HG02642 (cell line): ENCODE measurements at regions not wholly inside any gene's neighbourhood (a gene's known extent, or its start where the extent isn't known, plus 50 kb on each side); places are given as distances from the start of the nearest gene placed in this dataset.
"Not testable (repeated sequence)": the region's sequence is repeated elsewhere in the genome, so short reads cannot be mapped to it uniquely, and the experiment has no call there.

ENCODE experiments used
- ATAC-seq: cut with Tn5 transposase; IDR thresholded peaks from one replicate; pipeline ENCODE4 v1.9.1; 2021; ENCODE audit warnings: mild to moderate bottlenecking; ENCODE audit not compliant: unreplicated experiment, poor library complexity

DNA sequence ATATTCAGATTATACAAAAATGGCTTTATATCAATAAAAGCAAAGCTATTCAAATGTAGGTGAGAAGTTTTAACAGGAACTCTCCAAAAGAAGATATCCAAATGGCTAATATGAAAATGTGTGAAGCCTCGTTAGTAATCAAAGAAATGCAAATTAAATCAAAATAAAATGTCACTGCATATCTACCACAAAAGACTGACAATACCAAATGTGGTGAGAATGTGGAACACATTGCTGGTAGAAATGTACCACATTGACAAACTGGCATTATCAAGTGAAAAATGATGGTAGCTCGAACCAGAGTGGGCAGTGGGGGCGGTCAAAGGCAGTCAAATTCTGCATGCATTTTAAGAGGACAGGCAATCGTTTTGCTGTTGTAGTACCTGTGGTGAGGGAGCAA is 1012.7 kb downstream of the TDRD15 start:
- ATAC-seq, result no peak

DNA sequence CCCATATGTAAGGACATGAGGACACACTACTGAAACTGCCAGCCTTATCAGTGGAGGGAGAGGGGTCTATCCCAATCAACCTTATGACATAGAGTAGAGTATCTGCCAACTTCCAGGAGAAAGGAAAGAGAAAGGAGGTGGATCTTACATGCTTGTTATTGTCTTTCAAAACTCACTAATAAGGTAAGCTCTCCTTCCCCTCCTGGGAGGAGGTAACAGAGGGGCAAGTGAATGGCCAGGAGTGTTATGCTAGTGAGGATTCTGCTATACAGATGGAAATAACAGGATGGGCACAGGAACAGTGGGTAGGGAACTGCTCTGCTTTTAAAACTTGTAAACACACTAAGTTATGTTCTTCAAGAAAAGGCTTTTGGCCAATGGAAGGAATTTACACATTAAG is 1020.1 kb downstream of the TDRD15 start:
- ATAC-seq, result no peak

DNA sequence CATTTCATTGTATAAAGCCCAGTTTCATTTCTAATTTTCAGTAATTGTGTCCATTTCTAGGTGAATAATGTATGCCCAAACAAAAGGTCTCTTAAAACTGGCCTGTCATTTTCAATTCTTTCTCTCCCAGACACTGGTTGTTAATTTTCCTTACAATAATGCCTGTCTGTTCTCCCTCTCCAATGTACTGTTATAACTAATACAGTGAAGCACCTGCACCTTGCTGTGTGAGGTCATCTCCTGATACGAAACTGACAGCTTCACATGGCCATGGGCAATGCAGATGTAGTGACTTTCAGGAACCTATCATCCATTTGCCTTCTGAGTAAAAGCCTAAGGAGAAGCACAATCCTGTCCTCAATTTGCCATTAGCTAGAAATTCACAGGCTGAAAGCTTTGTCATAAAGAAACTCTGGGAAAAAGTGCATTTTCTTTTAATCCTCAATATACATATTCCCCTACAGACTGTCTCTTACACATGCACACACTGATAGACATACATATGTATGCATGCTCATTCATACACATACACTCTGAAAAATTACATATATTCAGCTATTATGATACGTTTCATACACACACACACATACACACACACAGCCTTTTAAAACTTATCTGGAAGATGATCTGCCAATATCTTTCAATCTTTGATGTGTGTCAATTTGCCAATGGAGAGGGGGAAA is 1030.3 kb downstream of the TDRD15 start:
- ATAC-seq, result no peak

DNA sequence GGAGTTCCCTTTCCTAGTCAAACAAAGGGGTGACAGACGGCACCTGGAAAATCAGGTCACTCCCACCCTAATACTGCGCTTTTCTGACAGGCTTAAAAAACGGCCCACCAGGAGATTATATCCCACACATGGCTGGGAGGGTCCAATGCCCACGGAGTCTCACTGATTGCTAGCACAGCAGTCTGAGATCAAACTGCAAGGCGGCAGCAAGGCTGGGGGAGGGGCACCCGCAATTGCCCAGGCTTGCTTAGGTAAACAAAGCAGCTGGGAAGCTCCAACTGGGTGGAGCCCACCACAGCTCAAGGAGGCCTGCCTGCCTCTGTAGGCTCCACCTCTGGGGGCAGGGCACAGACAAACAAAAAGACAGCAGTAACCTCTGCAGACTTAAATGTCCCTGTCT is 1032.9 kb downstream of the TDRD15 start:
- not testable (repeated sequence) for ATAC-seq

DNA sequence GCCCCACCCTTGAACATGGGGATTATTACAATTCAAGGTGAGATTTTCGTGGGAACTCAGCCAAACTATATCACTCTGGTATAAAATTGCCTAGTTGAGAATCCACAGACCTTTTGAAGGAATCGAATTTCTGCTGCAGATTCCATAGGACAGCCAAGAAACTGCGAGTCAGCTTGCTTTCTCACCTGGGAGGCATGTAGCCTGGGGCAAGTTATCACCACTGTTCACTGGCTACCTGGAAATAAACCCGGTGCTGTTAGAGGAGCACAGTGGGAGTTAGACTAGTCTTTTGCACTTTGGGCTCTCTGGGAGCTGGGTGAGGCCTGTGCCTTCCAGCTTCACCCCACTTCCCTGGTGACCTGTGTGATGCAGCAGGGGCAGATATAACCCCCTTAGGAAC is 1043.5 kb downstream of the TDRD15 start:
- no peak for ATAC-seq

DNA sequence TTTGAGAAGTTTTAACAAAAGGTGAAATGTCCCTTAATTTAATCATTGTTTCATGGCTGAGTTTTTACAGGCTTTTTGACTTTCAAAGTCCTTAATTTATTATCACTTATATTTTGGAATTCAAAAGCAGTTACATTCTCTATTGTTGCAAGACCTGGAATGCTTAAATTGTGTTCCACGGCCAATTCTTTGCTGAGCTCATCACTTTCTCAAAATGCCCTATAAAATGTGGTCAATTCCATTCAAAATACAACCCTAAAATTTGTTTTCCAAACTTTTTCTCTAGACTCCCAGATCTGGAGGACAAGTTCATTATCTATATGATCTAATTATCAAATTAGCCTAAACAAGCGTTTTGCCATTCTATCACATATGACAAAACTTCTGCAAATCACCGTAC is 1051.2 kb downstream of the TDRD15 start:
- no peak for ATAC-seq

DNA sequence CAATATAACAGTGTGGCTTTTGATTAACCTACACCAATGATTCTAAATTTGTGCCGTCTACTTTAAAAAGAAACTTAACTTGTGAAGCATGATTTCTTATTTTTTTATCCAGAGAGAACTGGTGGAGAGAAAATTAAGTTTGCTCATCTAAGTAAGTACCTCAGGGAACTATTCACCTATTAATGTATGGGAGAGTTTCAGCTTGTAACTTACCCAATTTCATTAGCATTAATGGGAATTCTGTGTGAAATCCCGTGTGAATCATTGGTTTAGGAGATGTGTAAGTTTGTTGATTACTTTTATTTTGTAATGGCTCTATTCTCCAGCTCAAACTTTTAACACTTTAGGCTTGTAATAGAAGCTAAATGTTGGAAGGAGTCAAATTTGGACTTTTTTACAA is 1061.5 kb downstream of the TDRD15 start:
- no peak for ATAC-seq

DNA sequence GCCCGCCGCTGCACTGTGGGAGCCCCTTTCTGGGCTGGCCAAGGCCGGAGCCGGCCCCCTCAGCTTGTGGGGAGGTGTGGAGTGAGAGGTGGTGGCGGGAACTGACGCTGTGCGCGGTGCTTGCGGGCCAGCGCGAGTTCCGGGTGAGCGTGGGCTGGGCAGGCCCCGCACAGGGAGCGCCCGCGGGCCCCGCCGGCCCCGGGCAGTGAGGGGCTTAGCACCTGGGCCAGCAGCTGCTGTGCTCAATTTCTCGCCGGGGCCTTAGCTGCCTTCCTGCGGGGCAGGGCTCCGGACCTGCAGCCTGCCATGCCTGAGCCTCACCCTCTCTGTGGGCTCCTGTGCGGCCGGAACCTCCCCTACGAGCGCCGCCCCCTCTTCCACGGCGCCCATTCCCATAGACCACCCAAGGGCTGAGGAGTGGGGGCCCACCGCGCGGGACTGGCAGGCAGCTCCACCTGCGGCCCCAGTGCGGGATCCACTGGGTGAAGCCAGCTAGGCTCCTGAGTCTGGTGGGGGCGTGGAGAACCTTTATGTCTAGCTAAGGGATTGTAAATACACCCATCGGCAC is 1062.6 kb downstream of the TDRD15 start:
- ATAC-seq, result not testable (repeated sequence)

DNA sequence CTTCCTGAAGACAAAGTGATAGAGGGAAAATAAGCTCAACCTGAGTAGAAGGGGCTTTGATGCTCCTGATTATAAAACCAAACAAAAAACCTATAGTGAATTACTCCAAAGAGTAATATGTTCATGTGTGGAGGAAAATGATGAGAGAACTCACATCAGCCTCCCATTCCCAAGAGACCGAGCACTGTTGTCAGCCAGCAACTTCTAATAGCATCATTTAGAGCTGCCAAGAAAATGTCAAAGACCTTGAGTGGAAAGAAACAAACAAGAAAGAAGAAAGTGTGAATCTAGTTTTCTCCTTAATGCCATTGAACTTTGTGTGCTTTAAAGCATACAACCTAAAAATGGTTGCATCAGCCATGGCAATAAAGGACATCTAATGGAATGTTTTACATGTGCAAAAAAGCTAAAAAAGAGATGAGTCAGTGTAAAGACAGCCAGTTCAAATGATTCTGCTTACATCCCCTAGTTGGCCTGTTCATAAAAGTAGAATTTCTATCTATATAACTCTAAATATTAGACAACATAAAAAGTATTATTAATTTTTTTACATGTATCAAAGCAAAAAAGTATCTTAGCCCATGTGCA is 1066.2 kb downstream of the TDRD15 start:
- ATAC-seq, result no peak

DNA sequence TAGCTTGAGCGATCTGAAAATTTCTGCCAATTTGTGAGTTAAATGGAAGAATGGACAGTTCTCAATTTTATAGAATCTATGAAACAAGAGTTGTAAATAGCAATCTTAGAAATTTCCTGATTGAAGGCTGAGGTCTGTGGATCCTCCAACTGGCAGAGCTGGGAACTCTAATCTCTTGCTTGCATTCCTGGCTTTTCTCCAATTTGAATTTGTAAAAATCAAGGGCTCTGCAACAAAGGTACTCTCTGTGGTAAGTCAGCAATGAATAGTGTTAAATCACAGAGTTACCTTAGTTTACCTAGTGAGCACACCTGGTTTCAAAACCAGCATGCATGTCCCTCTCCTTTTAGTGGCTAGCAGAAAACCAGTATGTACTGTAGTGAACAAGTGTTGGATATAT is 1070.5 kb downstream of the TDRD15 start:
- no peak for ATAC-seq

DNA sequence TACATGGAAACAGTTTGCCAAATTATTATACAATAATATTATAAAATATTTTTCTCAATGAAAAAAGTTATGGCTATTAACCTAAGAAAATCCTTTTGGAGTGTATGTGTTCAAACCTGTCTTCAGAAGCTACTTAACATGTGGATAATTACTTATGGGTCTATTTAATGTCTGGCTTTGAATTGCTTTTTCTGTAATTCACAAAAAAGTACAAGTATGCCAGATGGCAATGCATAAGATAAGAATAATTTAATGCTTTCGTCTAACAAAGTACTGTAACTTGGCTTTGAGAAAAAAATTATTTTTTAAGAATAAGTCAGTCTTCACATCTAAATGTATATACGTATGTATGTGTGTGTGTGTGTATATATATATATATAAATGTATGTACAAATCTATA is 1073.0 kb downstream of the TDRD15 start:
- no peak for ATAC-seq

DNA sequence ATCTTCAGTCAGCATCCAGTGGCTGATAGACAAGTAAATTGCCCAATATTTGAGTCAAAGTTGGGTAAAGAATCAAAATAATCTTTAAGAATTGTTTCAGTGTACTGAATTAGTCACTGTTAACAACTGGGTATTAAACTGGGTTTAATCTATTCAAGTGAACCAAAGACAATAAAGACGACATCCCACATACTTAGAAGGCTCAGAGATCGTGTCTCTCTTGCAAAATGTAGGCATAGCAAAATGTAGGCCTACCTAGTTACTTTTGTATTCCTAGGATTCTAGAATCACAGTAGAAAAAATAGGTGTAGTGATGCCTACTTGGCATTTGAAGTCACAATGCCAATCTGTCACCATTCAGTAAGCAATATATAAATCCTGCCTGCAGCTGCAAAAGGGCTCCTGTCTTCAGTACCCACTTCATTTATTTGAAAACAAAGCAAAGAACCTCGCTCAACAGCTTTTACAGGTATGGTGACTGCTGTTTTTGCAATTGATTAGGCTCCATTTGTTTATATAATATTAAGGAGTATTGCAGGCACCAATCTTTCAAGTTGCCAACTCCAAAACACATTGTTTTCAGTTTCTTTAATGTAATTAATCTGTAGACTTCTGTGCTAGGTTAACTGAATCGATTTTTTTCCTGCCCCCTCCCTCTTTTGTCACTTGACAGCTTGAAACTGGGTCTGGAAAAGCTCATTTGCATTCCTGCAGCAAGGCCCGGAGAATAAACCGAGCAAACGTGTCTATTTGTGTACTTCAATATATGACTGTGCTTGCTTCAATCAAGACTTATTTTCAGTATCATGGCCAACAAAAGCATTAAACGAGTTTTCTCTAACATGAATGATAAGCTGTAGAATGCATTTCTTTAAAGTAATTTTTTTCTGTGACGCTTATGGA is 1074.9 kb downstream of the TDRD15 start:
- ATAC-seq, result no peak

DNA sequence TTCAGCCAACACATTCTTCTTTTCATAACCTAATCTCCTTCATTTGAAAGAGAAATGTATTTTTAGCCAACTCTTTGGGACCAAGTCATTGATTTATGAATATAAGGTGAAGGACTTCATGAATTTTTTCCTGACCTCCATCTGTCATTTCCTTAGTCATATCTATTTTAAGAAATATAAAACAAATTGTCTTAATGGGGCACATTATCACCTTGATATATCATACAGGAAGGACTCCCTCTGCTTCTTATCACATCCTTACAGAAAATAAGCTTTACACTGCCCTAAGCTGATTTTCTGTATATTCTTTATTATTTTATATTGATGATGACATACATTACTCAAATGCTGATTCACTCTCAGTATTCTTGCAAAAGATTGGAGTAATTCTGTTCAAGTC is 1076.2 kb downstream of the TDRD15 start:
- no peak for ATAC-seq

DNA sequence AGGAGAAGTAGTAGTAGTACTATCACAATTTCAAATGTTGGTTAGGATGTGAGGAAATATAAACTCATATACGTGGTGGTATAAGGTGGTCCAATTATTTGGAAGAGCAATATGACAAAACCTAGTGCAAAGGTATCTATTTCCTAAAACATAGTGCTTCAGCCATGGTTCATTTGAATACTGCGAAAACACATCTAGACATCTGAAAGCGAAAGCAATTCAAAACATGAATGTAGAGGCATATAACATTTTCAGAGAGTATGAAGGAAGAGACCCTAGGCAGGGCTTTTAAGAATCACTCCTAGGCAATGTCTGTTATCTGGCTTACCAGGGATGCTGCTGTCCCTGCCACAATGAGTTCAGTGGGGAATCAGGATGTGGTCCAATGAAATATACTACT is 1085.8 kb downstream of the TDRD15 start:
- ATAC-seq, result no peak

DNA sequence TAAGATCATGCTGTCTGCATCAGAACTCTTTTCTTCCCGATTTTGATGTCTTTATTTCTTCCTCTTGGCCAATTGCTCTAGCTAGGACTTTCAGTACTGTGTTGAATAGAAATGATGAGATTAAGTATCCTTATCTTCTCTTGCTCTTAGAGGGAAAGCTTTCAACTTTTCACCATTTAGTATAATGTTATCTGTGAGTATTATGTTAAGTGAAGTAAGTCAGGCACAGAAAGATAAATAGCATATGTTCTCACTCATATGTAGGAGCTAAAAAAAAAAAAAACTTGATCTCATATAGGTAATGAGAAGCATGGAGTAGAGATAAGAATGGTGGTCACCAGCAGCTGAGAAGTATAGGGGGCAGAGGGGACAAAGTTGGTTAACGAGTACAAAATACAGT is 1089.5 kb downstream of the TDRD15 start:
- ATAC-seq, result no peak

DNA sequence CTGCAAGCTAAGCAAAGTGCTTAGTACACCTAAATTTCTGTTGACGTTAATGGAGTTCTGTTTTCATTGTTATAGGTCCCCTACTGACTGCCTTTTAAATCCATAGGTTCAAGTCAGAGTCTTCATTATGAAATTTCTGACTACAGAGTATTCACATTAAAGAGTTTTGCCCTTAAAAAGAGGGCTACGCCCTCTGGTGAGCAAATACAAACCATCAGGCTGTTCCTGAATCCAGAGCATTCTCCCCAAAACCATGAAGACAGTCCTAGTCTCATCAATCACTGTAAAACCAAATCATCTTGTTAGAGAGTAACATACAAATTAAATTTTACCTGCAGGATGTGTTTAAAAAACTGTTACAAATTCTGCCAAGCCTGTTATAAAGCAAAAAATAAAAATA is 1091.7 kb downstream of the TDRD15 start:
- no peak for ATAC-seq

DNA sequence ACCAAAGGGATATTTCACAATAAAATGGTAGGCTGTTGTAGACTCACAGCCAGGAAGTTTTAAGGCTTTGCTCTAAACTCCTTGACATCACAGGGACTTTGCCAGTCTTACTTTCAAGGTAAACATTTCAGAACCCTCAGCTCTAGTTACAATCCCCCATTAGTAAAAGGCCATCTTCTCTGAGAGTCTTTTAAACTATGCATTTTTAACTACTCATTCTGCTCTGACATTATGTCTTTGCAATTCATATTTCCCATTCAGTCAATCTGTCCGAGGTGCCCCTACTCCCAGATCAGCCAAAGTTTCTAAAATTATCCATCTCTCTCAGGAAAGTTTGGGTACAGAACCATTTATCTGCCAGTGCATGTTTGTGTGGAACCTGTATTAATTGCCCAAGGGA is 1094.1 kb downstream of the TDRD15 start:
- no peak for ATAC-seq

DNA sequence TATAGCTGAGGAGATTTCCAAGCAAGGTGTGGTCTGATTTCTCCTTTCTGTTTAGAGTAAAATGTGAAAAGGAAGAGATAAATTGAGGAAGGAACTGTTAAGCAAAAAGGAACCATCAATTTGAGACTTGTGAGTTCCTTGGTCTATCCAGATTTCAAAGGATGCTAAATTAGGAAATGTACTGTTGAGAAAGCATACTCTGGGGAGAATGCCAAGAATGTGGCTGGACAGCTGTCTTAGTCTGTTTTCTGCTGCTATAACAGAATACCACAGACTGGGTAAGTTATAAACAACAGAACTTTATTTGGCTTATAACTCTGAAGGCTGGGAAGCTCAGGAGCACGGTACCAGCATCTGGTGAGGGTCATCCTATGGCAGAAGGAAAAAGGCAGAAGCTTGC is 1097.2 kb downstream of the TDRD15 start:
- no peak for ATAC-seq

DNA sequence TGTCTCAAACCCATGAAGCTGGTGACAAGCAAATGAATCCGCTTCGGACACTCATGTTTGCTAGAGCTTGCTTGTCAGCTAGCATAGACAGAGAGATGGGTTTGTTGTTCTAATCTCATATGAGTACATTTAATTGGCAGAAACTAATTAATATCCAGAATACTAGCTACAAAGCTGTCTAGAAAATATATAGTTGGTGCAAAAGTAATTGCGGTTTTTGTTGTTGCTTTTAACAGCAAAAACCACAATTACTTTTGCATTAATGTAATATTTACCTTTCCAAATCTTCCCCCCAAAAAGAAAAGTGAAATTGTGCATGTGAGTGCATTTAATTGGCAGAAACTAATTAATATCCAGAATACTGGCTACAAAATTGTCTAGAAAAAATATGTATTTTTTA is 1115.2 kb downstream of the TDRD15 start:
- no peak for ATAC-seq

DNA sequence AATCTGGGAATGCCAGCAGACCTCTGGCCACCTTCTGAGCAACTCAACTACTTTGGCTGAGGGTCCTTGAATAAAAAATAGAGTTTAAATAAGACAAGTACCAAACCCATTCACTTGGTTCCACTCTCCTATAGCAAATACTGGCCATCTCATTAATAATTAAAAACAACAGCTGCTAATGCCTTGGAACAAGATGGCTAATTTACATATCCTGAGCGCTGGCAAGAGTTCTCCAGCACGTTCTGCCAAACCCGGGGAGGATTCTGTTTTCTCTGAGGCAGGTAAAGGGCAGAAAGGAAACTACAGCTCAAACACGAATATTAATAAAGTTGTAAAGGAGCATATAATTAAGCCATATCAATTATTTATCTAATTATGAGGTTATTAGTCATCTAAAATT is 1123.7 kb downstream of the TDRD15 start:
- ATAC-seq, result no peak

DNA sequence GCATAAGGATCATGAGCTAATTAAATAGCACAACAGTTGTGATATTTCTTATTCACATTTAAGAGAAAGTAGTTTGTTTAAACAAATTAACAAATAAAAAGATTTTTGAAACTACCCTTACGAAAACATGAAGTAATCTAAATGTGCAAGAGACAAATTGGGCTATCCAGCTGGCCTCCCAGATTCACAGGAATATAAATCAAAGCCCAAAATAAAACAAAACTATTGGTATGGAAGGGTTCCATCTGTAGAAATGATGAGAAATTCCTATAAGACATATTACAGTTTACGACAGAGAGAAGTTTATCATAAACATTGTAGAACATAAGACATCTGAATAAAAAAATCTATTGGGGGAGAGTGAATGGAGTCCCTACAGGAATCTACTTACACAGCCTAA is 1125.1 kb downstream of the TDRD15 start:
- no peak for ATAC-seq
